ENCODE measurements at regions not wholly inside any gene's neighbourhood (a gene's known extent, or its start where the extent isn't known, plus 50 kb on each side); places are given as distances from the start of the nearest gene placed in this dataset.

DNA sequence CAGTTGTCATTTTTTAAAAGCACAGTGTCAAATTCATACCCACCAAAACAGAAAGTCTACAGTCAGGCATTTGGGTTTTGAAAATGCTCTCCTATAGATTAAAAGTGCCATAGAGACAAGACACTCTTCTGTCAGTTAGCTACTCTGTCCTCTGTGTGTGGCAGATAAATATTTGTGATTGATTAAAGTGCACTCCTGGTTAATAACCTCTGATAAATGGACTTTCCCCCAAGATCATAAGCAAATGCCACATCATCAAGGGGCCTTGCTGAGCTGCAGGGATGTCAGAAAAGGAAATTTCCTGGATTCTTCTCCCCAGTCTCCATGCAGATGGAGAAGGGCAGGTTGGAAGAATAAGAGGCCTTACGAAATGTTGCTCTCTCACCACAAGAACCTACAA, 1329.5 kb upstream of the TMEM132C start:
- TF ChIP-seq TAF1 (IDR thresholded peaks at IDR 0.05; ENCODE audit: low read depth) (no peak), RAD21 (IDR thresholded peaks at IDR 0.05; ENCODE audit: low read depth) (no peak), TEAD4 (IDR thresholded peaks at IDR 0.05) (no peak)
- TF ChIP-seq, protein P1, sequence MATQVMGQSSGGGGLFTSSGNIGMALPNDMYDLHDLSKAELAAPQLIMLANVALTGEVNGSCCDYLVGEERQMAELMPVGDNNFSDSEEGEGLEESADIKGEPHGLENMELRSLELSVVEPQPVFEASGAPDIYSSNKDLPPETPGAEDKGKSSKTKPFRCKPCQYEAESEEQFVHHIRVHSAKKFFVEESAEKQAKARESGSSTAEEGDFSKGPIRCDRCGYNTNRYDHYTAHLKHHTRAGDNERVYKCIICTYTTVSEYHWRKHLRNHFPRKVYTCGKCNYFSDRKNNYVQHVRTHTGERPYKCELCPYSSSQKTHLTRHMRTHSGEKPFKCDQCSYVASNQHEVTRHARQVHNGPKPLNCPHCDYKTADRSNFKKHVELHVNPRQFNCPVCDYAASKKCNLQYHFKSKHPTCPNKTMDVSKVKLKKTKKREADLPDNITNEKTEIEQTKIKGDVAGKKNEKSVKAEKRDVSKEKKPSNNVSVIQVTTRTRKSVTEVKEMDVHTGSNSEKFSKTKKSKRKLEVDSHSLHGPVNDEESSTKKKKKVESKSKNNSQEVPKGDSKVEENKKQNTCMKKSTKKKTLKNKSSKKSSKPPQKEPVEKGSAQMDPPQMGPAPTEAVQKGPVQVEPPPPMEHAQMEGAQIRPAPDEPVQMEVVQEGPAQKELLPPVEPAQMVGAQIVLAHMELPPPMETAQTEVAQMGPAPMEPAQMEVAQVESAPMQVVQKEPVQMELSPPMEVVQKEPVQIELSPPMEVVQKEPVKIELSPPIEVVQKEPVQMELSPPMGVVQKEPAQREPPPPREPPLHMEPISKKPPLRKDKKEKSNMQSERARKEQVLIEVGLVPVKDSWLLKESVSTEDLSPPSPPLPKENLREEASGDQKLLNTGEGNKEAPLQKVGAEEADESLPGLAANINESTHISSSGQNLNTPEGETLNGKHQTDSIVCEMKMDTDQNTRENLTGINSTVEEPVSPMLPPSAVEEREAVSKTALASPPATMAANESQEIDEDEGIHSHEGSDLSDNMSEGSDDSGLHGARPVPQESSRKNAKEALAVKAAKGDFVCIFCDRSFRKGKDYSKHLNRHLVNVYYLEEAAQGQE (IDR thresholded peaks at IDR 0.05; ENCODE audit: low read depth): no peak
